ENCODE measurements at regions not wholly inside any gene's neighbourhood (a gene's known extent, or its start where the extent isn't known, plus 50 kb on each side); places are given as distances from the start of the nearest gene placed in this dataset.

DNA sequence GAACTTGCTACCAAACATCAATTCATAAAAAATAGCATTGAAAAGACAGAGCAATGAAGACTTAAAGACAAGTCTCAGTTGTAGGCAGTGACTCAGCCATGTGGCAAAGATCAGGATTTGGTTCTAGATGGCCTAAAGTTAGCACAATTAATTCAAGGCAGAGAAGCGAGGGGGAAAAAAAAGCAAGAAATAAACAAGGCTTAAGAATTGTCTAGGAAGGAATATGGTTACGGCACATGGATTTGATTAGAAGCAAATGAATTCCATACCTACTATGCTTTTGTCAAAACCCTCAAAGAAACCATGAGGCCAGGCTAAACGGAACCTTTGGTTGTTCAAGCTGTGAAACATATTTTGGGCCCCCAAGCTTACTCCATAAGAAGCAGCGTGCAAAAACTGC, 362.2 kb upstream of the KCNH7 start:
- no peak for DNase-seq (ENCODE audit: low read depth in 2 of 3, low spot score in 2 of 3)

DNA sequence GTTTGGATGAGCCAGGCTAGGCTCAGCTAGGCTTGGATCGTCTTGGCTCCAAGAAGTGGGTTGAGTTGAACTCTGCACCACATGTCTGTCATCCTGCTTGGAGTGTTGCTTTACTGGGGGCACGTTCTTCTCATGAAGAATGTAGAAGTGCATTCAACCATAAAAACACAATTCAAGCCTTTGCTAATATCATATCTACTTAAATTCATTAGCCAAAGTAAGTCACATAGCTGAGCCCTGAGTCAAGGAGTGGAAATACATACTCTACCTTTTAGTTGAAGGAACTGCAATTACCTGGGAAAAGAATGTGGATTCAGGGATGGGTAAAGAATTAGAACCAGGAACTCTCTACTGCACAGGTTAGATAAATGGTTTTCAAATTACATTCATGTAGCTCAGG, 360.4 kb upstream of the KCNH7 start:
- no peak for DNase-seq (ENCODE audit: low read depth in 2 of 3, low spot score in 2 of 3)

DNA sequence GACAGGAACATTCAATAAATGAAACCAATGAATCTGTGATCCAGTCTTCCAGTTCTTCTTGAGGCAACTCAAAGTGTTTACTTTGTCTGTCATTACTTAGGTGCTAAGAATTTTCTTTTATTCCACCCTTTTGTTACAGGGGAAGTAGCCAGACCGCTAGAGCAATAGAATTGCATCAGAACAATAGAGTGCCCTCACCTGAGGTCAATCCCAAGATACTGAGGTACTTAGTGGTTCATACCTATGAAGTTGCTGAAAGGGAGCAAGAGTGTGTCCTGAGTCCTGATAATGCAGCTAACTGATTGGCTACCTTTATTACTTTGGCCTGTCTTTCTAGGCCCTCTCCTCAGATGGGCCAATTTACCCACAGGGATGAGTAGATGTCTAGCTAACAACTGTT, 359.4 kb upstream of the KCNH7 start:
- no peak for DNase-seq (ENCODE audit: low read depth in 2 of 3, low spot score in 2 of 3)

DNA sequence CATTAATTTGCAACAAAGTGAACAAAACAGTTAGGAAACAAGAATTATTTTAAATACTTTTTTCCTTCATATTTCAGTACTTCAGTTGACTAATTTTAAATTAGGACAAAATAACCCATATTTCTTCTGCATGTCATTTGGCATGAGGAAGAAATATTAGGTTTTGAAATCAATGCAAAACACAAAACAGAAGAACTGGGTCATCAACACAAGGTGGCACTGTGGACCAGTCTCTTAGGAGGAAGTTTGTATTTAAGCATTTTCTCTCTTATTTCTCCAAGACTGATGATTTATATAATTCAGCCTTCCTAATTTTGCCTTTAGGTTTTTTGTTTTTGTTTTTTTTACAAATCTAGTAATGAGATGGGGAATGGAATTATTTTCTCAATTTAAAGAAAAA, 352.8 kb upstream of the KCNH7 start:
- DNase-seq (ENCODE audit: low read depth in 2 of 3, low spot score in 2 of 3): peak in 2 of 3 donors; percentile 14 to 58

DNA sequence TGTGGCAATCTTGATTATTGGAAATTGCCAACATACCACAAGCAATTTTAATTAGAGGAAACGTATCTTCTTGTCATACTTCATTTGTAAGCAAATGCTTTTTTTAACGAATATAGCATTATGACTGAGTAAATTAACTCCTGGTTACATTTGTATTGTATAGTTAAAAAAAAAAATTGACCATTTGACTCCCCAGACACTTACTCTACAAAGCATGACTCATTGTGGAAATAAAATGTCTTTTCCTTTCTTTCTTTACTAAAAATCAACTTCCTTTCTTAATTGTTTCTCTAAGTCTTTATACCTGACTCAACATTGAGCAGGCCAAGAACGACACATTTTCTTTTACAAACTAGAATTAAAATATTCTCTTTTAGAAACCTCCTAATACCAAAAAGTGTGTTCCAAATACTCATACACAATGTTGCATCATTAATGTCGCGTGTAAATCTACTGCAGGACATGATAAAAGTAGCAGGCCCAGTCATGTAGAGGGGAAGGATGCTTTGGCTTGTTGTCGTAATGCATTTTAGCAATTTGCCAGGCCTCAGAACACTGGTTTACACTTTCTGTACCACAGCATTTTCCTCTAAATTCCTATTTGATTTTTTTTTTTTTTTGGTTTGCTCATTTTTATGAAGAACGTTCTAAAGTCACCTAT, 349.6 kb upstream of the KCNH7 start:
- DNase-seq (ENCODE audit: low read depth in 2 of 3, low spot score in 2 of 3): no peak

DNA sequence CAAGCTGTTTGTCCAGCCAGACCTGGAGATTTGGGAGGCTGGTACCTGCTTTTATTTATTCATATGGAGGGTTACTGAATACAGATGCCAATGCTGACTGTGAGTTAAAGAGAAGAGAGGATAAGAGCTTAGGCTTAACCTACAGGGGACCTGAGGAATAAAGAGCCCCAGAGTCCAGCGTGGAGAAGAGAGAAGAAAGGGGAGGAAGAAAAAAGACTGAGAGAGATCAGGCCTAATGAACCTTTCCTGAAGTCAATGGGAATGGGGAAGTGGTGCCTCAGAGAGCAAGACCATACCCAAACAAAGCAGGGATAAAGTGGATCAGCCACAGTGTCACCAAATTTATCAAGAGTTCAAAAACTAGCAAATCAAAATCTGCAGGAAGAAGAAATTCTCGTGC, 348.6 kb upstream of the KCNH7 start:
- no peak for DNase-seq (ENCODE audit: low read depth in 2 of 3, low spot score in 2 of 3)

DNA sequence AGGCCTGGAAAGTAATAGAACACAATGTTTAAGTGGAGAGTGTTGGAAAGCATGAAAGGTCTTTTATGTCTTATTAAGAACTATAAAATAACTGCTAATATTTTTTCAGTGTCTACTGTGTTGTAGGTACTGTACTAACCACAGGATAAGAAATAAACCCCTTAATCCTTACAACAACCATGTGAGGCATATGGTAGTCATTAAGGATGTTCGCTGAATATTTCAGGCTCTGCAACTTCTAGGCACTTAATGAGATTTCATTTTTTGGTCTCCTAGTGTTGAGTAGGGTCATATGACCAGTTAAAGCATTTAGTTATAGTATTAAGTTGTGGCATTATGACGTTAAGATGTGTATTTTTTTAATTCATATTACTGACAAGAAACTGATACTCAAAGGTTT, 346.6 kb upstream of the KCNH7 start:
- DNase-seq (ENCODE audit: low read depth in 2 of 3, low spot score in 2 of 3): no peak

DNA sequence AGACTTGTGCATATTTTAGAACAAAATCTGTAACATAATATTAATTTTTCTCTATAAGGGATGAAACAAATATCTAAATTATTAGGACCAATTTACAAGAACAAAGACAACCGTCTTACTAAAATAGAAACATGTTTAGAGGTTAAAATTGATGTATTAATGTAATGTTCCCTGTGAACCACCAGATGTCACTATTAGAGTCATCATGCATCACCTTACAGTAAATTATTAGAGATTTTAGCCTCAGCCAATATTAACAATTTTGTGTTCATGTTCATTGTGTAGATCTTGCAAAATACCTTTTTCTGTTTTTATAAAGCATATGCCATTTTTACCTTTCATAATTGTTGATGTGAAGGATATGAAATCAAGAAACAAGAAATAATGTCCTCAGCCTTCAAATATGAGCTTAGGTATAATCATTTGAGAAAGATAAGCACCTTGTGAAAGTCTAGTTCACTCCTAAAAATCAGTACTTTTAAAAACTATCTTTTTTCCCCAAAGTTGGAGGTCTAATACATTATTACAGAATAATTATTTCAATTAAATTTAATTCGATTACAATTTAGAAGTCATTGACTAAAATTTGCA, 344.3 kb upstream of the KCNH7 start:
- DNase-seq (ENCODE audit: low read depth in 2 of 3, low spot score in 2 of 3): peak in 1 of 3 donors; percentile 27

DNA sequence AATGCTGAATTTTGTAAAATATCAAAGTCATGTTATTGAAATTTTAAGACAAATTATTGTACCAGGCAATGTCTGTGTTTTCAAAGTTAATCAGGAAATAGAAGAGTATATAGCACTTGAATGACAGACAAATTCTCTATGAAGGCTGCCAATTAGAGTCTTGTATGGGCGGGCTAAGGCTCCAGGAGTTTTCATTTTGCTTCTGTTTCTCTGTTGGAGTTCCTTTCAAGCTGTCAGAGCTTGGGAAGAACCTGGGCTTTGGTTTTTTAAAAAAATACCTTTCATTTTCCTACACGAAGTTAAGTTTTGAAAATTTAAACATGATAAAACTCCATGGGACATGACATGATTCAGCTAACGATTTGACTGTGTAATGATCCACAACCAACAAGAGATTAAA, 339.0 kb upstream of the KCNH7 start:
- no peak for DNase-seq (ENCODE audit: low read depth in 2 of 3, low spot score in 2 of 3)

DNA sequence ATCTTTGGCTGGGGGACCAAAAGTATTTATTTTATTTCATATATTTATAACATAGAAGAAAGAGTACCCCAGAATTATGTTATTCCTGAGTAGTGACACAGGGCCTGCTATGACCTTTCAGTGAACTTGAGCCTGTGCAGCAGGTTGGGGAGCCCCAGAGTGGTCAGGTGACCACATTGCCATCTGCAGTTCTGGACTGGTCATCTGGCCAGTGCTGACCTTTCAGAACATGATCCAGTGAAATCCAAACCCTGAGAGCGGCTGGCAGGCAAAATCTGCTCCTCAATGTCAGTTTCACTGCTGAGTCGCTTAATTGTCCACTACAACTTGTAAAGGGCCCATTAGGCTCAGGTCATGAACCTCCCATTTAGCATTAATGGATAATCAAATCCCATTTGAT, 336.7 kb upstream of the KCNH7 start:
- no peak for DNase-seq (ENCODE audit: low read depth in 2 of 3, low spot score in 2 of 3)

DNA sequence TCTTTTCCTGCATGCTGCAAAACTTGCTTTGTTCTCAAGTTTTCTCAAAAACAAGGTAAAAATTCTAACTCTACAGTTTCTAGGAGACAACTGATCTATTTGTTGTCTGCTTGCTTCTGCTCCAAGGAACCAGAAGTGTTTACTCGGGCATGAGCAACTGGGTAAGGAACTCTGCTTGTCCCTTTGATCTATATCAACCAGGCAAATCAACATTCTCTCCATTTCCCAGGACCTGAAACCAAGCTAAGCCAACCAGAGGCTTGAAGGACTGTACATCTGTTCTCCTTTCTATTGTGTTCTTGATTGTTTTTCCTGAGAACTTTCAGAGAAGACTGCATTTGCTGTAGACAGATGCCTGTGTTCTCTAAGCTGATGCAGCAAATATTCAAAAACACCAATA, 335.0 kb upstream of the KCNH7 start:
- no peak for DNase-seq (ENCODE audit: low read depth in 2 of 3, low spot score in 2 of 3)

DNA sequence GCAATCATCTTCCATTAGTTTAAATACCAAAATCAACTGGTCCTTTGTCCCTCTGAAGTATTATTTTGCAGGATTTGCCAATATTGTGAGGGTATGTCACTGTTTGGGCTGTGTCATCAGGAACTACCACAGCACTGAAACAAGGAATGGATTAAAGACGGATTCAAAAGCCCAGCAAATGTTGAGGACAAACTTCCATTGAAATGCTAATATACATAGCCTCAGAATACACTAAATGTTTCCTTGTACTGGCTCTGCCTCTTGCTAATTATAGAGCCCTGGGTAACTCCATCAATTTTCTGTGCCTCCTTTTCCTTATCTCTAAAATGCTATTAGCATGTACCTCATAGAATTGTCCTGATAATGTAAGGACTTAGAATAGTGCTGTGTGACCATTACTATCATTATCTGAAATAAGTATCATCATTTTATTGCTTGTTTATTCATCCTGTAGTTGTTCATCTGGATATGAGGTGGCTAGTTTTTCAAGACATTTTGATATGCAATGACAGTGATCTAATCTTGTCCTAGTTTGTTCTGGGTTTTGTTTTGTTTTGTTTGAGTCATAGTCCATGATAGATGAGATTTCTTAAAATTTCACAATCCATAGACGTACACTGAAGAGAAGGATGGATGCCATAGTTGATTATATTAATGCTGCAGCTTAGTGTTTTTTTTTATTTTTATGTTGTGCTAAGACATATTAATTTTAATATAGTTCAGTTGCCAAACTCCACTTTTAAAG, 333.4 kb upstream of the KCNH7 start:
- DNase-seq (ENCODE audit: low read depth in 2 of 3, low spot score in 2 of 3): no peak

DNA sequence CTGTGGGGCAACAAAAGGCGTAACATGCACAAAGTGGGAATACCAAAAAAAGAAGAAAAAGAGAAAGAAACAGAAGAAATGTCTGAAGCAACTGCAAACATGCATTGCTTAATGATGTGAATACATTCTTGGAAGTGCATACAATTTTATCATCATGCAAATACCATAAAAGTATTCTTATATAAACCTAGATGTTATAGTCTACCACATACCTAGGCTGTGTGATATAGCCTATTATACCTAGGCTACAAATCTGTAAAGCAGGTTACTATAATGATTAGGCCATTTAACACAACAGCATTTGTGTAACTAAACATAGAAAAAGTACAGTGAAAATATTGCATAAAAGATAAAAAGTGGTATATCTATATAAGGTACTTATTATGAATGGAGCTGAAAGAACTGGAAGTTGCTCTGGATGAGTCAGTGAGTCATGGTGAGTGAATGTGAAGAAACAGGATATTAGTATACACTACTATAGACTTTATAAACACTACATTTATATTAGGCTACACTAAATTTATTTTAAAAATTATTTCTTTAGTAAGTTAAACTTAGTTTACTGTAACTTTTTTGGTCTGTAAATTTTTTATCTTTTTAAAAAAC, 319.4 kb upstream of the KCNH7 start:
- no peak for DNase-seq (ENCODE audit: low read depth in 2 of 3, low spot score in 2 of 3)

DNA sequence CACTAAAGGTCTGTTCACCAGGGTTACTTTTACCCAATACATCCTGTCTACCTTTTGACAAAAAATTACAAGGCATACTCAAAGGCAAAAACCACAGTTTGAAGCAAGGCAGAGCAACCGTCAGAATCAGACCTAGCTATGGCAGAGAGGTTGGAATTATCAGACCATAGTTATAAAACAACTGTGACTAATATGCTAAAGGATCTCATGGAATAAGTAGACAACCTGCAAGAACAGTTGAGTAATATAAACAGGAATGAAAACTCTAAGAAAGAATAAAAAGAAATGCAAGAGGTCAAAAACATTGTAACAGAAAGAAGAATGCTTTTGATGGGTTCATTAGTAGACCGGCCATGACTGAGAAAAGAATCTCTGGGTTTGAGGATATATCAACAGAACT, 318.8 kb upstream of the KCNH7 start:
- no peak for DNase-seq (ENCODE audit: low read depth in 2 of 3, low spot score in 2 of 3)

DNA sequence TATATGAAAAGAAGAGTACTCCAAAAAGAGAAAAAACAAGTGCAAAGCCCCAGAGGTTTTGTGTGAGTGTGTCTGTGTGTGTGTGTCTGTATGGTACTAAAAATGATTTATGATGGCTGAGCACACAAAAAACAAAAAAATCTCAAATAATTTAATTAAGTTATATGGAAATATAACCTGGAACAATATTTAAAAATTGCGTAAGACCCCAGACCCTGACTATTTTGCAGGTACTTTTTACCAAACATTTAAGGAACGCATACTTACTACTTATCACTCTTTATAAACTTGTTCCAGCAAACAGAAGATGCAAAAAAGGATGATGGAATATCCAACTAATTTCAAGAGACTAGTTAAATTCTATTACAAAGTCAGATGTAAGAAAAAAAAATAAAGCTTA, 317.4 kb upstream of the KCNH7 start:
- no peak for DNase-seq (ENCODE audit: low read depth in 2 of 3, low spot score in 2 of 3)

DNA sequence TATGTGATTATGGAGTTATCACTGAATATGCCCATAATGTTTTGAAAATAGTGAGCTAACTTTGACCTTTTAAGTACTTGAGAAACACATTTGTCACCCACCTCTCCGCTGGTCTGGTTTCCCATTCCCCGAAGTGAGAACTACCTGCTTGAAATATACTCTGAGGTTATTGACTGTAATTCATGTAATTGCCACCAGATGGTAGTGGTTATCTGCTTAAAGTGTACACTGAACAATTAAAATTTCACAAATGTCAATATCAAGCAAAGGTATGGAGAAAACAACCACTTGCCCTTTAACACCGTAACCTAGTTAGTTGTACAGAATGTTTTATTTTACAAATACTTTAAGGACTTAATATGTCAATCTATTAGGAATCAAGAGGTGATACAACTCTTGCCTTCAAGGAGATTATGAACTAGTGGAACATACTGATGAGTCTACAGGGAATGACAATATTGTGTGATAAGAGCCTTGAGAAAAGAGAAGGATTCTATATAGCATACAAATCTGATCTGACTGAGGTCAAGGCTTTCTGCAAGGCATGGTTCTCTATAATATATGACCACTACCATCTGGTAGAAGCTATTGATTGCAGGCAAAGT, 316.8 kb upstream of the KCNH7 start:
- DNase-seq (ENCODE audit: low read depth in 2 of 3, low spot score in 2 of 3): peak in 2 of 3 donors; percentile 31 to 63

DNA sequence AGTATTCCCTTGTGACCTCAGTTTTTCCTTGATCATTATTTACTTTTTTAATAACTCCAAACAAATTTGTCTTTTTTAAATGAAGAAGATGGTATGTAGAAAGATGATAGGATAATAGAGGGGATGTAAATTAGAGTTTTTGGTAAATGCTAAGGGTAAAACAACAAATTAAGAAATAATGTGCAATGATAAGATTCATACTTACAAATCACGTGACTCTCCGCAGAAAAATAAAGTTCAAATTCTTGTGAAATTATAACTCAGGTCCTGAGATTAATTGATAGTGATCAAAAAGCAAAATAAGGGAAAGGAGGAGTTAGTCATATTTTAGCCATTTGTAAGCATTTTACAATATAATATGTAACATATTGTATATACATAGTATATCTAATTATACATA, 304.1 kb upstream of the KCNH7 start:
- DNase-seq (ENCODE audit: low read depth in 2 of 3, low spot score in 2 of 3): no peak

DNA sequence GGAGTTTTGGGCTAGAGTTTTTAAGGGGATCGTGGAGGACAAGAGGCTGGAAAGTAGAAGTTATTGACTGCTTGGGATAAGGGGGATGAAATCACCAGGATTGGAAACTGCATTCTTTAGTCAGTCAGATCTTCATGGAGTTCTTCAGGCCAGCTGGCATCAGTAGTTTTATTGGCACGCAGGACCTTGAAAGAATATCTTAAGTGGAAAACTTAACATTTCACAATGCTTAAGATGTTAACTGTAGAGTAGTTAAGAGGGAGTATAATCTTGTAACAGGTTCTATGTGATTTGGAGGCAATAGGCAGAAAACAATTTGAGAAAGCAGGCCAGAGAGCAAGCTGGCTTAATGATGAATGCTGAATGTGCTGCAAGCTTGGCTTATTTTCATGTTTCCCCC, 300.4 kb upstream of the KCNH7 start:
- no peak for DNase-seq (ENCODE audit: low read depth in 2 of 3, low spot score in 2 of 3)

DNA sequence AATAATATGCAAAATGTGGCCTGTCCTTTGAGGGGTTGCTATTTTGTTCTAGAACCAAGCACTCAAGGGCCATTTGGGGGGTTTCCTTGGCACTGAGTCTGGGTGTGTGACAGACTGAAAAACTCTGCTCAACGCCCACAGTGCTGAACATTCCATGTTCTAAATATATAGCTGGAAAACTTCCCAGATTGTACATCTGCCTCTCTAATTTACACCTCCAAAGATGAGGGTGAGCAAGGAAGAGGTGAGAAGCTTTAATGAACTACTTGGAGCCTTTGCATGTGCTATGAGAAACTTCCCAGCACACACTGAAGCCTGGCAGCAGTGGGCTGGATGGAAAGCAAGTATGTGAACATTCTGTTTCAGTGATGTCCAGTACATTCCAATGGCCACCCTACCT, 296.7 kb upstream of the KCNH7 start:
- no peak for DNase-seq (ENCODE audit: low read depth in 2 of 3, low spot score in 2 of 3)

DNA sequence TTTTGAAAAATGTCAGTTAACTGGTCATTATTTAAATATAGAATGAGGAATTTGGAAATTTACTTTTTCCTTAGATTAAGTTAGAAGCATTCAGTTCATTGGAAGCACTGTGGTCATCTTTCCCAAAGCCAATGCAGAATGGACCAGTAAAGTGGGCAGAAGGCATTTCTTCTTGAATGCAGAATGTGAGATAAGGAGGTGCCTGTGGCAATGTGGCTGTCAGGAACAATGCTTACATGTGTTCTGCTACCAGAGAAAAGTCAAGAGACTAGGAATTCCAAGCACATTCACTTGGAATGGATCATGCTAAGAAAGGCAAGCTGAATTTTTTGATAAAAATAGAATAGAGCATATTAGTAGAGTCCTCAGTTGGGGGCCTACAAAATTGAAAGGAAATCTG, 295.0 kb upstream of the KCNH7 start:
- DNase-seq (ENCODE audit: low read depth in 2 of 3, low spot score in 2 of 3): no peak

DNA sequence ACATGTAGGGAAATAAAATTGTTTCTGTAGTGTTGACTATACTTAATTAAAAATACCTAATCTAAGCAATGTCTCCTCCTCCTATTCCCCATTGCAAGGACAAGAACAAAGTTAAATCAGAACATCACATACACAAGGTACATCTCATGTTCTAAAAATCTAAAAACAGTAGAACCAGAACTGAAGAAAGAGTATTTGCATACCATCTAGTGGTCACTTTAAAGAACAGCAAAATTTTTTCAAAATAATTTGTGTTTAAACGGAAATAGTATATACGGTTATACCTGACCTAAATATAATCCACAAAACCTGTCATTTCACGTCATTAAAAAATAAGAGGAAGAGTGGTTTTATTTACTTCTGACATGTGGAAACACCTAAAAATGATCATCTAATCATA, 294.3 kb upstream of the KCNH7 start:
- DNase-seq (ENCODE audit: low read depth in 2 of 3, low spot score in 2 of 3): peak in 1 of 3 donors; percentile 3
